ENCODE measurements at regions not wholly inside any gene's neighbourhood (a gene's known extent, or its start where the extent isn't known, plus 50 kb on each side); places are given as distances from the start of the nearest gene placed in this dataset.

- intact Hi-C loops (cut with DNase I) = no loop called here
- H3K36me3 ChIP-seq = no peaks in the 10 kb centered on the region
- no peak for TF ChIP-seq CTCF (IDR thresholded peaks at IDR 0.05)
- TF ChIP-seq POLR2A (IDR thresholded peaks at IDR 0.05) = no peak
These were observed 258.9 kb downstream of the IZUMO3 start for GRCh38 chr9:24286761-24287160.

DNA sequence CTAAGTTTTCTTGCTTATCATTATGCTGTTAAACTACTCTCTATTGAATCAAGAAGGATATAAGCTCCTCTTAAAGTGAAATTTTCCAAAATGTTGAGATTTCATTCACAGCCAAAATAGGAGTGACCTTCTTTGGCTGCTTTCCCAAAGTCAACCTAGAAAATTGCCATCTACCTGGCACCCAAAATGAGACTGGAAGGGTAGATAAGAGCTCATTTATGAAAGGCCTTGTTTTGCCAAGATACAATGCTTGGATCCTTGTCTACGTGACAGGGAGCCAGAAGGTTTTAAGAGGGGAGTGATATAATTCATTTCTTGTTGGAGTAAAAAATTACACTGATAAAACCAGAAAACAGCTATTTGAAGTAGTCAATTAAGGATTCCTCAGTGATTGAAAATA, 287.1 kb downstream of the IZUMO3 start:
- TF ChIP-seq POLR2A (IDR thresholded peaks at IDR 0.05) = no peak
- no peaks in the 10 kb centered on the region for H3K4me1 ChIP-seq
- no peak overlapping the region for H3K27ac ChIP-seq
- peaks cover 0 to 4% (median 3%) of the 10 kb centered on the region in 3 donors for H3K9me3 ChIP-seq
- intact Hi-C loops (cut with DNase I) = no loop called here
- no peak overlapping the region for H3K4me3 ChIP-seq
- H3K27me3 ChIP-seq = no peaks in the 10 kb centered on the region
- H3K36me3 ChIP-seq = no peaks in the 10 kb centered on the region
- 10 to 14% methylated on average over 1 of the region's 1 CpG for WGBS, 2 donors
- no peak for DNase-seq

More at GRCh38 chr9:24286761-24287160, 258.9 kb downstream of the IZUMO3 start:
- Histone ChIP-seq H3K27ac (no peak overlapping the region), H3K27me3 (no peaks in the 10 kb centered on the region), H3K4me1 (no peaks in the 10 kb centered on the region), H3K4me3 (no peak overlapping the region), H3K9me3 (peaks cover 0 to 4% (median 0%) of the 10 kb centered on the region in 3 donors)
- 43 to 54% methylated on average over 3 of the region's 3 CpGs for WGBS, 2 donors
- DNase-seq = no peak

DNA sequence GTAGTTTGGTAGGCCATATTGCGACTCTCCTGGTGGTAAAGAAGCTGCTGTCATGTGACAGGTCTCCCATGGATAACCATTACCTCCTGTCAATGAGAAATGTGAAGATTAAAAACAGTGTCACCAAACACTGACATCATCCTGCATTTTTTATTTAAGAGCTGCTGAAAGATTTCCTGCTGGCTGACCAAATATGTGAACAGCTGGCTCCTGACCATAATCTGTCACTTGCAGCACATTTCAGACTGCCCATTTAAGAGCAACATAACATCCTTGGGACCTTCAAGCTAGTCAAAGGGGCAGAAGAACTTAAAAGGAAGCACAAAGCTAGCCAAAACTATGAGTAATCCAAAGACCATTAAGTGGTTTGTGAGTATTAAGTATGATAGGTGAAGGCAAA, 288.0 kb downstream of the IZUMO3 start:
- no peaks in the 10 kb centered on the region for H3K4me1 ChIP-seq
- no peak overlapping the region for H3K27ac ChIP-seq
- DNase-seq = no peak
- intact Hi-C loops (cut with DNase I) = no loop called here
- H3K36me3 ChIP-seq = no peaks in the 10 kb centered on the region
- TF ChIP-seq POLR2A (IDR thresholded peaks at IDR 0.05) = no peak
- H3K4me3 ChIP-seq = no peak overlapping the region
- no peaks in the 10 kb centered on the region for H3K27me3 ChIP-seq
- peaks cover 0 to 4% (median 3%) of the 10 kb centered on the region in 3 donors for H3K9me3 ChIP-seq
- whole genome bisulfite sequencing, 2 donors = 54 to 57% methylated on average over 1 of the region's 1 CpG

- no peak for DNase-seq
- Histone ChIP-seq H3K9me3 (no peaks in the 10 kb centered on the region), H3K27ac (no peak overlapping the region), H3K4me3 (no peak overlapping the region), H3K36me3 (no peaks in the 10 kb centered on the region), H3K4me1 (no peaks in the 10 kb centered on the region), H3K27me3 (no peaks in the 10 kb centered on the region)
- intact Hi-C loops (cut with DNase I) = no loop called here
- TF ChIP-seq CTCF (IDR thresholded peaks at IDR 0.05) = peak in 2 of 6 experiments; percentile 5 to 23
- TF ChIP-seq POLR2A (IDR thresholded peaks at IDR 0.05) = no peak
- WGBS, 2 donors = 23 to 28% methylated on average over 2 of the region's 2 CpGs
These were observed 299.7 kb downstream of the IZUMO3 start for GRCh38 chr9:24245988-24246387.

DNA sequence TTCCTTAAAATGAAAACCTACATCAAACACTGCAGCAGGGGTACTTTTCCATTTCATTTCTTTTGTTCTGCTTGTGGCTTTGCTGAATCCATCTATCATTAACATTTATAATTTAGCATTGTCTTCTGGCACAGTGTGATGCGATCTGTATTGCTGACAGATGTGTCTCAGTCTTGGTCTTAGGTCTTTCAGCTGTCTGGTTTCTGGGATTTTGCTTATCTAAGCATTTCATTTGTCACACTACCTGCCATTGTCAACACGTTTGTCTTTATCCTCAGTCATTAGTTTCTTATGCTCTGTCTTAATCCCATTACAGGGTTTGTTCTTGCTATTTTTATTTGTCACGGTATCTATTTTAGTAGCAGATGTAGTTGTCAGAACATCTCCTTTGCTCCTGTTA, 303.1 kb downstream of the IZUMO3 start:
- no peak for DNase-seq
- Histone ChIP-seq H3K4me3 (no peak overlapping the region), H3K36me3 (no peaks in the 10 kb centered on the region), H3K4me1 (no peaks in the 10 kb centered on the region), H3K9me3 (no peaks in the 10 kb centered on the region), H3K27ac (no peak overlapping the region), H3K27me3 (no peaks in the 10 kb centered on the region)
- WGBS, 2 donors = 29 to 35% methylated on average over 3 of the region's 3 CpGs
- intact Hi-C loops (cut with DNase I) = no loop called here
- TF ChIP-seq POLR2A (IDR thresholded peaks at IDR 0.05) = no peak
- TF ChIP-seq CTCF (IDR thresholded peaks at IDR 0.05) = no peak

DNA sequence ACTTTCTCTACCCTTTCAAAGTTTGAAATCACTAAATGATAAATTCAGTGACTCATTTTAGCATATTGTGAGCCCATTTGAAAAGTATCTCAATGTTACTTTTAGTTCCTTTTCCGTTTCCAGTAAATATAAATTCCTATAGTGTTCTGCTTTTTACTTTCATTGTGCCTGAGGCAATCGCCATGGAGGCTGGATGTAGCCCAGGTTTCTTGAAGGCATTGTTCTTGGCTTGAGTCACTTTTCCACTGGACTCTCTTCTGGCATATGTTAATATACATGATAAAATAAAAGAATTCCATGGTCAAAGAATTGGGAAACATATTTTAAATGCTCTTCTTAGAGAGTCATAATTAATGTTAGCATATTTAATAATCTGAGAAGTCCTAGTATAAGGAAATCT, 327.0 kb downstream of the IZUMO3 start:
- H3K9me3 ChIP-seq = no peaks in the 10 kb centered on the region
- H3K4me3 ChIP-seq = no peak overlapping the region
- H3K27me3 ChIP-seq = no peaks in the 10 kb centered on the region
- H3K36me3 ChIP-seq = no peaks in the 10 kb centered on the region
- WGBS, 2 donors = 37 to 50% methylated on average over 2 of the region's 2 CpGs
- H3K4me1 ChIP-seq = no peaks in the 10 kb centered on the region
- TF ChIP-seq POLR2A (IDR thresholded peaks at IDR 0.05) (no peak), CTCF (IDR thresholded peaks at IDR 0.05) (no peak)
- intact Hi-C loops (cut with DNase I) = no loop called here
- DNase-seq = no peak
- H3K27ac ChIP-seq = no peak overlapping the region

All from esophagus squamous epithelium (tissue), 5 donors.